ENCODE measurements at regions not wholly inside any gene's neighbourhood (a gene's known extent, or its start where the extent isn't known, plus 50 kb on each side); places are given as distances from the start of the nearest gene placed in this dataset.
"Not testable (repeated sequence)": the region's sequence is repeated elsewhere in the genome, so short reads cannot be mapped to it uniquely, and the experiment has no call there.

DNA sequence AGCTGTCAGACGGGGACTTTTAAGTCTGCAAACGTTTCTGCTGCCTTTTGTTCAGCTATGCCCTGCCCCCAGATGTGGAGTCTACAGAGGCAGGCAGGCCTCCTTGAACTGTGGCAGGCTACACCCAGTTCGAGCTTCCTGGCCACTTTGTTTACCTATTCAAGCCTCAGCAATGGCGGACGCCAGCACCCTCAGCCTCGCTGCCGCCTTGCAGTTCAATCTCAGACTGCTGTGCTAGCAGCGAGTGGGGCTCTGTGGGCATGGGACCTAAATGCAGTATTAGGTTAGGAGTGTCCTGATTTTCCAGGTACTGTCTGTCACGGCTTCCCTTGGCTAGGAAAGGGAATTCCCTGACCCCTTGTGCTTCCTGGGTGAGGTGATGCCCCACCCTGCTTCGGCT lies 86.8 kb upstream of the ALX4 start:
- H3K4me1 ChIP-seq (ENCODE audit: control insufficient read depth, extremely low read depth, insufficient read depth, low read length); H3K9me3 ChIP-seq (ENCODE audit: control insufficient read depth, insufficient read depth, low read depth, low read length); H3K79me2 ChIP-seq (ENCODE audit: control insufficient read depth, insufficient read depth, low read length); H3K27me3 ChIP-seq (ENCODE audit: control insufficient read depth, insufficient read depth, low read length); H2AFZ ChIP-seq (ENCODE audit: low read length); H3K4me3 ChIP-seq (replicated peaks in 1 of 4; ENCODE audit: control extremely low read depth in 1 of 4, insufficient read depth in 1 of 4, low read depth in 3 of 4, low read length in 4 of 4); H3K9ac ChIP-seq (ENCODE audit: insufficient read depth, low read length); H4K20me1 ChIP-seq (ENCODE audit: control insufficient read depth, extremely low read depth, insufficient read depth, low read length); H3K36me3 ChIP-seq (ENCODE audit: control insufficient read depth, insufficient read depth, low read length); H3K4me2 ChIP-seq (ENCODE audit: extremely low read depth, insufficient read depth, low read length); DNase-seq (ENCODE audit: low read depth in 2 of 2); H3K27ac ChIP-seq (ENCODE audit: insufficient read depth, low read length): not testable (repeated sequence)

DNA sequence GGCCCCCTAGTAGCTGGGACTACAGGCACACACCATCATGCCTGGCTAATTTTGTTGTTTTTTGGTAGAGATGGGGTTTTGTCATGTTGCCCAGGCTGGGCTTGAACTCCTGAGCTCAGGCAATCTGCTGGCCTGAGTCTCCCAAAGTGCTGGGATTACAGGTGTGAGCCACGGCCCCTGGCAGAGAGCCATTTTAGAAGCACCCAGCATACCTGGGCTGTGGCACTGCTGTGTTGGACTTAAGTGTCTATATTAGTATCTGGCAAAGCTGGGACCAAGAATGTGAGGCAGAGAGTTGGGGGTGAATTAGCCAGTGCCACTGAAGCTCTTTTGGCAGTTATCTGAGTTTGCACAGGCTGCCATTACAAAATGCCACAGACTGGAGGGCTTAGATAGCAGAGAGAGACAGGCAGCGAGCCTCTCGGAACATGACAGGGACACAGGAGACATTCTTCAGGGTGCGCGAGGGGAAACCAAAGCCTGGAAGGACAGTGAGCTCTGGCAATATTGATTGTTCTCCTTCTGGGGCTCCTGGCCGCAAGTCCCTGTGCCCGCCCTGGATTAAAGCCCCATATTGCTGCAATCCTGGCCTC lies 87.7 kb upstream of the ALX4 start:
- H3K27ac ChIP-seq (ENCODE audit: insufficient read depth, low read length) = no peak overlapping the region
- H2AFZ ChIP-seq (ENCODE audit: low read length) = no peak overlapping the region
- H3K9ac ChIP-seq (ENCODE audit: insufficient read depth, low read length) = no peak overlapping the region
- H3K27me3 ChIP-seq (ENCODE audit: control insufficient read depth, insufficient read depth, low read length) = no peaks in the 10 kb centered on the region
- TF ChIP-seq, protein P1, sequence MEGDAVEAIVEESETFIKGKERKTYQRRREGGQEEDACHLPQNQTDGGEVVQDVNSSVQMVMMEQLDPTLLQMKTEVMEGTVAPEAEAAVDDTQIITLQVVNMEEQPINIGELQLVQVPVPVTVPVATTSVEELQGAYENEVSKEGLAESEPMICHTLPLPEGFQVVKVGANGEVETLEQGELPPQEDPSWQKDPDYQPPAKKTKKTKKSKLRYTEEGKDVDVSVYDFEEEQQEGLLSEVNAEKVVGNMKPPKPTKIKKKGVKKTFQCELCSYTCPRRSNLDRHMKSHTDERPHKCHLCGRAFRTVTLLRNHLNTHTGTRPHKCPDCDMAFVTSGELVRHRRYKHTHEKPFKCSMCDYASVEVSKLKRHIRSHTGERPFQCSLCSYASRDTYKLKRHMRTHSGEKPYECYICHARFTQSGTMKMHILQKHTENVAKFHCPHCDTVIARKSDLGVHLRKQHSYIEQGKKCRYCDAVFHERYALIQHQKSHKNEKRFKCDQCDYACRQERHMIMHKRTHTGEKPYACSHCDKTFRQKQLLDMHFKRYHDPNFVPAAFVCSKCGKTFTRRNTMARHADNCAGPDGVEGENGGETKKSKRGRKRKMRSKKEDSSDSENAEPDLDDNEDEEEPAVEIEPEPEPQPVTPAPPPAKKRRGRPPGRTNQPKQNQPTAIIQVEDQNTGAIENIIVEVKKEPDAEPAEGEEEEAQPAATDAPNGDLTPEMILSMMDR (conservative IDR thresholded peaks at IDR 0.05 in 1 of 2, IDR thresholded peaks at IDR 0.05 in 1 of 2; ENCODE audit: low read depth in 1 of 2, low read length in 2 of 2) = no peak
- TF ChIP-seq EZH2 (IDR thresholded peaks at IDR 0.05; ENCODE audit: low read length, missing control alignments) = no peak
- no peaks in the 10 kb centered on the region for H3K79me2 ChIP-seq (ENCODE audit: control insufficient read depth, insufficient read depth, low read length)
- H3K4me3 ChIP-seq (replicated peaks in 1 of 4; ENCODE audit: control extremely low read depth in 1 of 4, insufficient read depth in 1 of 4, low read depth in 3 of 4, low read length in 4 of 4) = no peak overlapping the region
- no peaks in the 10 kb centered on the region for H3K36me3 ChIP-seq (ENCODE audit: control insufficient read depth, insufficient read depth, low read length)
- H3K4me2 ChIP-seq (ENCODE audit: extremely low read depth, insufficient read depth, low read length) = no peak overlapping the region
- no peak for DNase-seq (ENCODE audit: low read depth in 2 of 2)
- no peaks in the 10 kb centered on the region for H3K4me1 ChIP-seq (ENCODE audit: control insufficient read depth, extremely low read depth, insufficient read depth, low read length)
- H3K9me3 ChIP-seq (ENCODE audit: control insufficient read depth, insufficient read depth, low read depth, low read length) = no peaks in the 10 kb centered on the region
- H4K20me1 ChIP-seq (ENCODE audit: control insufficient read depth, extremely low read depth, insufficient read depth, low read length) = no peaks in the 10 kb centered on the region

DNA sequence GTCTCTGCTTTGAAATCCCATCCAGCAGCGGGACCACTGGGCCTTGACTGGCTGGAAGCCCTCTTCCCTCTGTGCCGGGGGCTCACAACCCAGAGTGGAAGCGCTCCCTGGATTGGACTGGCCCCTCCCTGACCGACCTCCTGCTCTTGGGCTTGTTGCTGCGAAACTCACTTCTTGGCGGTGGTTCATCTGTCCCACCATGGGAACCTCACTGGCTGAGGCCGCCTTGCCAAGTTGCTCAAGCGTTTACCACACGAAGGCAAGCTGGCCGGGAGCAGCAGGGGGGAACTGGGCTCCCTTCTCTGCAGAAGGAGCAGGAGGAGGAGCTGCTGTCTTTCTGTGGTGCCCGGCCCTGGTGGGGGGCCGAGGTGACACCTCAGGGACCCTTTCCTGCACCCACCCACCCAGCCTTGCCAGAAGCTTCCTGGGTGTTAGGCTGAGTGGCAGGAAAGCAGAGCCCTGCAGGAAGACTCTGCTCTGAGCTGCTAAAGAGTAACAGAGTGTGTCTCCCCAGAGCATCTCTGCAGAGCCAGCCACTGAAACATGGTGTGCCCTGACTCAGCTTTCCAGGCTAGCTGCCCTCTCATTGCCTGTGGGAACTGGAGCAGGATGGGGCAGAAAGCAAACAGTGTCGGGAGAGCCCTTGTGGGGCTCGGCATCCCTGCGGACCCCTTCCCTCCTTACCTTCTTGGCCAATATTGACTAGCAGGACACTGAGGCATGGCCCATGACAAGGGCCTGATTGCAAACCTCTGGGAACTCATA lies 88.5 kb upstream of the ALX4 start:
- no peak overlapping the region for H3K9ac ChIP-seq (ENCODE audit: insufficient read depth, low read length)
- H3K27ac ChIP-seq (ENCODE audit: insufficient read depth, low read length) = no peak overlapping the region
- H3K36me3 ChIP-seq (ENCODE audit: control insufficient read depth, insufficient read depth, low read length) = no peaks in the 10 kb centered on the region
- no peak for TF ChIP-seq EZH2 (IDR thresholded peaks at IDR 0.05; ENCODE audit: low read length, missing control alignments)
- TF ChIP-seq, protein P1 (conservative IDR thresholded peaks at IDR 0.05 in 1 of 2, IDR thresholded peaks at IDR 0.05 in 1 of 2; ENCODE audit: low read depth in 1 of 2, low read length in 2 of 2) = no peak
- H3K79me2 ChIP-seq (ENCODE audit: control insufficient read depth, insufficient read depth, low read length) = no peaks in the 10 kb centered on the region
- H3K4me2 ChIP-seq (ENCODE audit: extremely low read depth, insufficient read depth, low read length) = no peak overlapping the region
- H2AFZ ChIP-seq (ENCODE audit: low read length) = no peak overlapping the region
- DNase-seq (ENCODE audit: low read depth in 2 of 2) = no peak
- no peak overlapping the region for H3K4me3 ChIP-seq (replicated peaks in 1 of 4; ENCODE audit: control extremely low read depth in 1 of 4, insufficient read depth in 1 of 4, low read depth in 3 of 4, low read length in 4 of 4)
- H3K9me3 ChIP-seq (ENCODE audit: control insufficient read depth, insufficient read depth, low read depth, low read length) = no peaks in the 10 kb centered on the region
- no peaks in the 10 kb centered on the region for H3K4me1 ChIP-seq (ENCODE audit: control insufficient read depth, extremely low read depth, insufficient read depth, low read length)
- H4K20me1 ChIP-seq (ENCODE audit: control insufficient read depth, extremely low read depth, insufficient read depth, low read length) = no peaks in the 10 kb centered on the region
- H3K27me3 ChIP-seq (ENCODE audit: control insufficient read depth, insufficient read depth, low read length) = no peaks in the 10 kb centered on the region

Data from fibroblast of lung (primary cell).